Fibroblast of skin of right quadriceps (primary cell): ENCODE measurements at regions not wholly inside any gene's neighbourhood (a gene's known extent, or its start where the extent isn't known, plus 50 kb on each side); places are given as distances from the start of the nearest gene placed in this dataset.

Source experiments
- DNase-seq: peaks from one replicate; pipeline ENCODE4 v3.0.0-alpha.2; 2013

DNA sequence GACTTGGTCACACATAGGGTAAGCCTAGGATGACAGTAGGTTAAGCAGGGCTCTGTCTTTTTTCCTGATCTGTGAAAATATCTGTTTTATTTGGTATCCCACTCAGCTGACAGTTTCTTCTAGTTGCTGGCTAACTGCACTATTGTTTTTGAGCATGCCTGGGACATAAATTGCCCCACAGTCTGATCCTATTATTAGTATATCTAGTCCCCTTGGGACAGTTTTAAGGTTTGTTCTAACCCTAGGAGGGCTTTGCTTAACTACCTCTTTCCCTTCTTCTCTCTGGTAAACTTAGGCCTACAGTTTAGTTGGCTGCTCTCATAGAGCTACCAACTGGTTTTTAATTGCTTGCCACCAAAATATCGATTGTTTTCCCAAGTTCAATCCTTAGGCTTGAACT is 446.6 kb downstream of the ARHGEF28 start:
- no peak for DNase-seq

DNA sequence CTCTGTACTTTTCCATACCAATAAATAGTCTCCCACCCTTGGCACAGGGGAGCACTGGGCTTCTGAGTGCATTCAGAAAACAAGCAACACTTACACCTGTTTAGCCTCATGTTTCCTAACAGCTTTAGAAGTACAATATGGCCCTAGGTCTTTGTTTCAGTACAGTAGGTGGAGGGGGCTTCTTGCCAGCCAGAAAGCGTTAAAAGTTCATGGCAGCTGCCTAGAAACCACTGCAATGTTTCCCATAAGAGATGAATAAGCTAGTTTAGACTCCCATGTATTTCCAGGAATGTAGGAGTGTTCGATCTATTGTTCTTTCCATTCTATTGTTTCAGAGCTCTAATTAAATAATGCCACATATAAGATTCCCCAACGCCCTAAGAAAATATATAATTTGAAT is 444.8 kb downstream of the ARHGEF28 start:
- DNase-seq: no peak

DNA sequence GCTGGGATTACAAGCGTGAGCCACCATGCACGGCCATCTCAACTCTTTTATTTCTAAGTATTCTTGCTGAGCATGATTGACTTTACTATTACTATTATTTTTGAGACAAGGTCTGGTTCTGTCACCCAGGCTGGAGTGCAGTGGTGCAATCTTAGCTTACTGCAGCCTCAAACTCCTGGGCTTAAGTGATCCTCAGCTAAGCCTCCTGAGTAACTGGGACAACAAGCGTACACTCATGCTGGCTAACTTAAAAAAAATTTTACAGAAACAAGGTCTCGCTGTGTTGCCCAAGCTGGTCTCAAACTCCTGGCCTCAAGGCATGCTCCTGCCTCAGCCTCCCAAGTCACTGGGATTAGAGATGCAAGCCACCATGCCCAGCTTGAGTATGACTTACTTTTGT is 443.7 kb downstream of the ARHGEF28 start:
- no peak for DNase-seq

DNA sequence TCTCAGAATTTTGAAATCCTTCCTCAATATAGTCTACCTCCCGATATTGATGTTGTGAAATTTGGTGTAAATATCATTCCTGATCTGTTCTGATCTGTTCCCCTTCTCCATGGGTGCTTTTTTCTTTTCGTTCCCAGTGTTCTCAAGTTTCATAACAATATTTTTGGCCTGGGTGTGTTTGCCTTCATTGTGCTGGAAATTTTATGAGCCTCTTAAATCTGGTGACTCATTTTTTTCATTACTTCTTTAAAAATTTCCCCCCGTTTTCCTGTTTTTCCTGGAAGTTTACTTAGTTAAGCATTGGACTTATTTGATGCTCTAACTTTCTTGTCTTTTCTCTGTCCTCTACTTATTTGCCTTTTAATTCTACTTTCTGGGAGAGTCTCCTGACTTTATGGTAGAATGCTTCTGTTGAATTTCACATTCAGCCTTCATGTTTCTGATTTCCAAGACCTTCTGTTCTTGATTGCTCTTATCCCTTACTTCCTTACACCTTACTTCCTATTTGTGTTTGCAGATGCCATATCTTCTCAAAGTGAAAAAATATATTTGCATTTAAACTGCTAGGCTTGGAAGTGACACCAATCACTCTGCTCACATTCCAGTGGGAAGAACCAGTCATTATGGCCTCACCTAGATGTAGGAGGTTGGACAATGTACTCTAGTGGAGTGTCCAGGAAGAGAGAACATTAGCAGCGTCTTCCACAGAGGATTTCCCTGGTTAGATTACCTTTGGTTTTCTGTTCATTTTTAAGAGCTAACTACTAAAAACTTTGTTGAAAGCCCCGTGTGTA is 441.9 kb downstream of the ARHGEF28 start:
- no peak for DNase-seq

DNA sequence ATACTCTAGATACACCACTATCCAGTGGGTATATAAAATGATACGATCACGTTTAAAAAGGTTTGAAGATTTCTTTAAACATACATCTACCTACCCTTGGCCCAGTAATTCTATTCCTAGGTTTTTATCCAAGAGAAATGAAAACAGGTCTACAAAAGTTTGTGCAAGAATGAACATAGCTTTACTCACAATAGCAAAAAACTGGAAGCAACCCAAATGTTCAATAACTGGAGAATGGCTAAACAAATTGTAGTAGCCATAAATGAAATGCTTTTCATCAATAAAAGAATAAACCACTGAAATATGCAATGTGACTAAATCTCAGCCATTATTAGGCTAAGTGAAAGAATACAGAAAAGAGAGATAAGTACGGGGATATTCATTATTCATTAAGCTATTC is 438.9 kb downstream of the ARHGEF28 start:
- no peak for DNase-seq

DNA sequence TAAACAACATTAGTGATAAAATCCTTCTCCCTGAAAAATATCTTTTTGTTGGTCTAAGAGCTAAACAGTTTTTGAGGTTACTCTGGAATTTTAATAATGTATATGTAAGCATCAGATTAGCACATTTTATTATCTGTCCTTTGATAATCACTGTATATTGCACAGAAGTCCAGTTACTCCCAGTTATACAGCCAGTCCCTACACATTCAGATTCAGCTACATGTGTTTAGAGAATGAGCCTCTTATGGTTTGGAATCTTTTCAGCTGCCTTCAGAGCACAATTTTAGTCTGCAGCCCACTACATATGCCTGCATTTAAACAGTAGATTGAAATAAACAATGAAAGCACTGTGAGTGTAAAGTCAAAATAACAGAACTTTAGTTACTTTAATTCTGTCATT is 438.2 kb downstream of the ARHGEF28 start:
- DNase-seq: no peak

DNA sequence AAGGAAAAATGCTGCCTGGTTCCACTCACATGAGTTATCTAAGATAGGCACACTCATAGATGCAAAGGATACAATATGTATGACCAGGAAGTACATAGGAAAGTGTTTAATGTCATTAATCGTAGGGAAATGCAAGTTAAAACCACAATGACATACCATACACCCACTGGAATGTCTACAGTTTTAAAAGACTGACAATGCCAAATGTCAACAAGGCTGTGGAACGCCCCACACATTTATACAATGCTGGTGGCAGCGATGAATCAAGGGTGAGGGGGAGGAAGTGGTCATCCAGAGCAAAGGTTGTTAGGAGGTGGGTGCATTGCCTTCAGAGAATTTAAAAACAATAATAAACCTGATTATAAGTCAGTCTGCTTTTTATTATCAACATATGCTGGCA is 437.8 kb downstream of the ARHGEF28 start:
- peak; percentile 93 for DNase-seq

DNA sequence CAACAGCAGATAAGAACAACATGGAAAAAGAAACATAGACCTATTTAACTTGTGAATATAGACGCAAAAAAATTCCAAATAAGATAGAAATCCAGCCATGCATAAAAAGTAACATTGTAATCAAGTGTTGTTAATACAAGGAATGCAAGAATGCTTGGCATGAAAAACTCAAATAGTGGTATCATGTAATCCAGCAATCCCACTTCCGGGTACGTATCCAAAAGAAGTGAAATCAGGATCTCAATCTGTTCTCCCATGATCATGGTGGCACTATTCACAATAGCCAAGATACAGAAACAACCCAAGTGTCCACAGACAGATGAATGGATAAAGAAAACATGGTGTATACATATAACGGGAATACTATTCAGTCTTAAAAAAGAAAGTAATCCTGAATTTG is 437.4 kb downstream of the ARHGEF28 start:
- DNase-seq: no peak

DNA sequence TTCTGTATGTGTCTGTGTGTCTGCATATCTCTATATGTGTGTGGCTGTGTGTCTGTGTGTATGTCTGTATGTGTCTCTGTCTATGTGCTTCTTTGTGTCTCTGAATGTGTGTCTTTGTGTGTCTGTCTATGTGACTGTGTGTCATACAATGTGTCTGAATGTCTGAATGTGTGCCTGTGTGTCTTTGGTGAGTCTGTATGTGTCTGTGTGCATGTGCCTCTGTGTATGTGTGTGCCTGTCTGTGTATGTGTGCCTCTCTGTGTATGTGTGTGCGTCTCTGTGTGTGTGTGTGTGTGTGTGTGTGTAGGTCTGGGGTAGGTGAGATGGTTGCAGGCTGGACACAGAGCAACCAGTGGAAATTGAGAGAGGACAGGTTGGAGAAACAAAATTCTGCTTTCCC is 435.3 kb downstream of the ARHGEF28 start:
- no peak for DNase-seq

DNA sequence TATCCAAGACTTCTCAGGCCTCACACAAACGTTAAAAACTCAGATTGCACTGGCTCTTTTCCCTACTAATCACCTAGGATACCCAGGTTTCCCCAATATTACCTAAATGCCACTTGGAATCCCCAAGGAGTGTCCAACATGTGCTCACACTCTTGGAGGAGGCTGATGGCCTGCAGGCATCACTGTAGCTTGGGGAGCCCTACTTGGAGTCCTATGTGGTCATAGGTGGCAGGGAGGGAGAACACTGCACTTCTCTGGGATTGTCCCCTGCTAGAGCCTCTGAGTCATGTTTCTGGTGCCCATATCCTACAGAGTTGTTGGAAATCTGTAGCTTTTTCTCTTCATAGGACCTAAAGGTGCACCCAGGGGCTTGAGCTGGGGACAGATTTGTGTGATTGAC is 433.7 kb downstream of the ARHGEF28 start:
- no peak for DNase-seq

DNA sequence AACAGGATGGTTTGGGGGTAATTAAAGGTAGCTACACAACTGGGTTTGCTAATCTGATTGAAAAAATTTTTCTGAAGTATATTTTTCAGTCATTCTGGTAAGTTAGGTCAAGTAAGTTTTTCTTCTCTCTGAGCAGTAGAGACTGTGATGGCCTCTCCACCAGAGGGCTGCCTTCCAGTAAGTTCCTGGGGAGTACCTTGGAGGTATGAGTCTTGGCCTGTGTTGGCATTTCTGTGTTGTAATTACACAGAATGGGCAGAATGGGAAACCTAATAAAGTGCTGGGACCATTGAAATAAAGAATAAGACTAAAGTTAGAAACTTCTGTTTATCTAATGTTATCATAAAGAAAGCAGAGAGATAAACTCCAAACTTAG is 430.8 kb downstream of the ARHGEF28 start:
- no peak for DNase-seq

DNA sequence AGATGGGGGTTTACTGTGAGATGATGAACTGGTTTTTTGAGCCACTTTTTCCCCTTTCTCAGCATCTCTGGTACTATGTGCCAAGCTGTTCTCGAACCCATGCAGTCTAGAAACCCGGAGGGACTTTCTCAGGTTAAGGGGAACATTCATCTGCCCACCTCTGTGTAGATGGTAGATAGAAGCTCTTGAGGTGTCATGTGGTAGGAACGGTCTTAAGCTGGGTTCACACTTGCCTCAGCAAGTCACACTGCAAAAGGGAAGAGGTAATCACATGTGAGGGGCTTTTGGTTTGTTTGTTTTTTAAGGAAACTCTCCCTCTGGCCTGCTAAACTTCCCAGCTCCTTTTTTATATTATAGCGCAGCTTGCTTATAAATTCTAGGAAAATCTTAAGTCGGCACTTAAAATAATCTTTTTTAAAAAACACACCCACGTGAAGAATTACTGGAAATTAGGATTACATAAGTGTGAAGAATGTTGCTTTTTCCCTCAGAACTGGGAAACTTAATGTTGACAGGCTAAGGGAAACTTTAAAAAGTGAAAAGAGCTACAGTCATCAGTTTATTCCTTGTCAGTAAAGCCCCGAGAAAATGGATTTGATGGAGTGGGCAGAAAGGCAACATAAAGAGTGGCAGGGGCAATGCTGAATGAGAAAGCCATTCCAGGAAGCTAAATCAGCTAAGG is 430.3 kb downstream of the ARHGEF28 start:
- no peak for DNase-seq

DNA sequence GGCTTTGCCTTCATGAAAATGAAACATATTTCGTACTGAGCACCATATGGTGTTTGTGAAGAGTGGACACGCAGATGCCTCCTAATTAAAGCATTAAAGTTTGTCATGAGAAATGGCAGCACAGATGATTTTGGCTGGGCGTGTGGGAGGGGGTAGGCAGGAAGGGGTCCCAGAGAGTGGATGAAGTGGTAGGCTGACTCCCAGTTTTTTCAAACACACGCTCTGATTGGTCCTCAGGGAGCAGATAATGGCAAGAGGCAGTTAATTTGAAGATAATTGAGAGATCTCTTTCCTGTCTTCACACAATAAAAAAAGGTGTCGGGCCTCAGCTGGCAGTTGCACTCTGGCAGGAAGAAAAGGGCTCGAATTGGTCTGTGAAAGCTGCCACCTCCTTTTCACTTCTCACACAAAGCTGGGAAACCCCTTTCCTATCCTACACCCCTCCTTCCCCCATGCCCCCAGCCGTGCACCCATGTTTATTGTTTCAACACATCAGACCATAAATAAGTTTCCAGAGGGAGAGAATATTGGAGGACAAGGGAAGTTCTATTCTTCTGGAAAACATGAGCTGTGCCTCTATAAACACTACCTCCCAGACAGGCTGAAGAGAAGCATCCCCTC is 429.6 kb downstream of the ARHGEF28 start:
- no peak for DNase-seq

DNA sequence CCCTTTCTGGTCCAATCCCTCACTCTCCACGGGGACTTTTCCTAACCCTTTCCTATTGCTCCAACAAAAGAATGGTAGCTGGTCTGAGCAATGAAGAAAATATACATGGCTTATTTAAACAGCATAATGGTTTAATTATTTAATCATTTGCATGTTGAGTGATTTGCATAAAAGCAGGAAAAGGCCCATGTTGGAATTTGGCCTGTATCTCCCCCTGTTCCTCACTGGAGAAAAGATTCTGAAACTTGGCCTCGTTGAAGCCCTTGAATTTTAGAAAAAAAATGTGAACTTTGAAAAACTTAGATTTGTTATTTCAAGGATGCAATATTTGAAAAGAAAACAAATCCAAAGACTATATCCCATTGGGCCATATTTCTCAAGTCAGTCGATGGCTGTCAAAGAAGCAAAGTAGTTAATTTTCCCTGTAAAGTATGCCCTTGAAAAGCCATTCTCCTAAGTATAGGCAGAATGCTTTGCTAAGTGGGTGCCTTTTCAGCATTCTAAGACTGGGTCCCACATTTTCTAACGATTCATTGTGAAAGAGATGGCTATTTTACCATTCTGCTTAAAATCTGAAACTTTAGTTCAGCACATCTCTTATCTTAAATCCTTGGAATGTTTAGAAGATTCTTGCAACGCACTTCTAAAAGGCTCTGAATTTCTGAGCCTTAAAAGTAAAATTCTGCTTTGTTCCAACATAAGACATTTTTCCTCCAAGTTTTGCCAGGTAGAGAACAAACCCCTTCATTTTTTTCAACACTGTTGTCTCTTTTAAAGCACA is 428.8 kb downstream of the ARHGEF28 start:
- peak; percentile 26 for DNase-seq

DNA sequence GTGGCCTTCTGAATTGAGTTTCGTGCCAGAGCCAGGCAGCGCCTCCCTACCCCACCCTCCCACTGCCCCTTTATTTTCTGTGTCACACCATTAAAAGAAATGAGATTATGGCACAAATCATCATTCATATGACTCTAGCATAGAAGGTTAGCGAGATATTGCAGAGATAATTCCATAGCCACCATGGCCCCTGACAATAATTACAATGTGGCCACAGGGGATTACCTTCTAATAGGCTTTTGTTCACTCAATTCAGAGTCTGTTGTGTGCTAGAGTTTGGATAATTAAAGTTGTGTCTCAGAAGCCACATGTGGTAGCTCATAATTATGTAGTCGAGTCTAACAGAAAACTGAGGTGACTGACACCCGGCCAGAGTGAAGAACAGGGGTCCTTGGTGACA is 428.1 kb downstream of the ARHGEF28 start:
- DNase-seq: no peak

DNA sequence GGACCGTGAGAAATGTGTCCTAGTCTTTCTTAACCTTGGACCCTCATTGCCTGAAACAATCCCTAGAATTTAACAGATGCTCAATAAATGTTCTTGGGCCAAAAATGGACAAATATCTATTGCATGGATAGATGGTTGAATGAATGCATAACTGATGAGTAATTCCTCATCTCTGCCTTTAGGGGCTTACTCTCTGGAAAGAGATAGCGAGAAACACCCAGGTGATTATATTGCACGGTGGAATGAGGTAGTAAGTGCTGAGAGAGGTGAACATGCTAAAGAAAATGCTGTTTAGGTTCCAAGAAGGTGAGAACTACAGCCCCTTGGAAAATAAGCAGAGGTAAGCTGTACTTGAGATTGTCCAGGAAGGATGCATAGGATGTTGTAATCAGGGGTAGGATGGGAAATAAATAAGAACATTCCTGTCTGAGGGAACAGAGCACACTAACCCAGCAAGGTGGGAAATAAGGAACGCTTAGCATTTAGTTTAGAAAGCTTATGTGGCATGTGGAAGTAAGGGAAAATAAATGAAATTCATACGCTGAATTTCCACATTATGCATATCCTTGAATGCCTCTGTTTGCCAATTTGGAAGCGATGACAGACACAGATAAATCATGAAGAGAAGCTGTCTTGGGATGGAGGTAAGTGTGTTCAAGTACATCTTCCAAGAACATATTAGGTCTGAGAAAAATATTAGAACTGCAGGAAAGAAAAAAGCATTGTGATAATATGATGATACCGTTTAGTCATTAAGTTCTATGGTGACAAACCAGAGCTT is 426.6 kb downstream of the ARHGEF28 start:
- DNase-seq: no peak

DNA sequence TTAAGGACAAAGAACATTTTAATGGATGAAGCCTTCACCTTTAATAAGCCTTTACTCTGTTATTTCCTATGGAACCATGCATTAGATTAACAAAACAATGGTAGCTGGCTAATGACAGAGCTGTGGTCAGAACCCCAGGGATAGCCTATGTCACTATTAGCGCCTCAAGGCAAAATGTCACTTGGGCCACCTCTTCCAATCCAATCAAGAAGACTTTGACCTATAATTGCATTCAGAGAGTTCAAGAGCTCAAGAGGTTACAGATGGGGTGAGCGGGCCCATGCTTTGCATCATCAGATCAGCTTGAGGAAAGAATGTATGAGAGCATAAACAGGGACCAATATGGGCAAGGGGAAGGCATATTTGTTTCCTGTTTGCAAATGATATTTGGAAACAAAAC is 425.1 kb downstream of the ARHGEF28 start:
- no peak for DNase-seq

DNA sequence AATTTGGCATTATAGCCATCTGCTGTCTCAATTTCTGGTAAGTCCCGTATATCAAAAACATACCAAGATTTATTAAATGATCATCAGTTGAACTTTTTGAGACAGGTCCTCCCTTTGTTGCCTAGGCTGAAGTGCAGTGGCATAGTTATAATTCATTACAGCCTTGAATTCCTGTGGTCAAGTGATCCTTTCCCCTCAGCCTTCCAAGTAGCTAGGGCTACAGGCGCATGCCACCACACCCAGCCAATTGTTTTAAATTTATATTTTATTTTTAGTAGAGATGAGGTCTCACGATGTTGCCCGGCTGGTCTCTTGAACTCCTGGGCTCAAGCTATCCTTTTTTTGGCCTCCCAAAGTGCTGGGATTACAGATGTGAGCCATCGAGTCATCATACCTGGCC is 418.9 kb downstream of the ARHGEF28 start:
- no peak for DNase-seq

DNA sequence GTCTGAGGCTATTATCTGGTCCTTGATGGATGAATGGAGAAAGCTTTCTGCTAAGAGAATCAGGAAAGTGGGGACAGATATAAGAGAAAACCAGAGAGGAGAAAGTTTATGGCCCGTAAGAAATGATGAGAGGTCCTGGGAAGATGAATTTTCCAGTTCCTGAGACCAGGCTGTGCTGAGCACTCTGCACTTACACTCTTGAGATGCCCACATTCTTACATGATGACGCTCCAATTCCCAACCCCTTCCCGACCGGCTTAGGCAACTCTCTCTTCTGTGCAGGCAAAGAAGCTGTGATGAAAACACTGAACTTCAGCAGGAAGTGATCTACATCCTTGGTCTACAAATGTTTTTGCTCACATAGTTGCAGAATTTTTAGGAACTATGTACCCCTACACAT is 417.0 kb downstream of the ARHGEF28 start:
- peak; percentile 82 for DNase-seq

DNA sequence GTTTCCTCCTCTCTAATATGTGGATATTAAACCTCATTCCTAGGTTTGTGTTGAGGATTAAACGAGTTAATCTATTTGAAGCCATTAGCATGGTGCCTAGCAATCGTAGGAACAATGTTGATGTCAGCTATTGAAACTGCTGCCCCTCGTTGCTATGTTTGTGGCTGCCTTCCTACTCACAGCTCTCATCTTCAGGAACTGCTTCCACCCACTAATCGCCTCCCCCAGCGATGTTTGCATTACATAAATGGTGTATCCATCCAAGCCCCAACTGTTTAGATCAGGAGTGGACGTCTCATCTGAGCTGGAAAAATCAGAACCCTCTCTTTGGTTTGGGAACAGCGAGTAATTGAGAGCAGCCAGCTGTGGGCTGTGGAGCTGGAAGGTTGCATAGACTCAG is 416.6 kb downstream of the ARHGEF28 start:
- DNase-seq: no peak

DNA sequence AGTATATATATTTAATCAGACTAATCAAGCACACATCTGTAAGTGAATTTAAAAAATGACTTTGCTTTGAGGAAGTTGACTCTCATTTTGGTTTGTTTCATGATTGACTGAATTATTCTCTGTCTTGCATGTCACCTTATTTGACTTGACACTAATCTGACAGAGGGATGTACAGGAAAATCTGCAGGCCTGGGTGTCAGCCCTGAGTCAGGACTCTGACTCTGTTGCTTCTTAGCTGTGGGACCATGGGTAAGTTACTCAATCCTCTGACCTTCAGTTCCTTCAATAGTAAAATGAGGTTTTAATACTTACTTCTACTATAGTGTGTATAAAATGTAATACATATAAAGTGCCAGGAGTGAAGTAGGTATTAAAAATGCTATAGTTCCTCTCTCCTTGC is 415.9 kb downstream of the ARHGEF28 start:
- no peak for DNase-seq

DNA sequence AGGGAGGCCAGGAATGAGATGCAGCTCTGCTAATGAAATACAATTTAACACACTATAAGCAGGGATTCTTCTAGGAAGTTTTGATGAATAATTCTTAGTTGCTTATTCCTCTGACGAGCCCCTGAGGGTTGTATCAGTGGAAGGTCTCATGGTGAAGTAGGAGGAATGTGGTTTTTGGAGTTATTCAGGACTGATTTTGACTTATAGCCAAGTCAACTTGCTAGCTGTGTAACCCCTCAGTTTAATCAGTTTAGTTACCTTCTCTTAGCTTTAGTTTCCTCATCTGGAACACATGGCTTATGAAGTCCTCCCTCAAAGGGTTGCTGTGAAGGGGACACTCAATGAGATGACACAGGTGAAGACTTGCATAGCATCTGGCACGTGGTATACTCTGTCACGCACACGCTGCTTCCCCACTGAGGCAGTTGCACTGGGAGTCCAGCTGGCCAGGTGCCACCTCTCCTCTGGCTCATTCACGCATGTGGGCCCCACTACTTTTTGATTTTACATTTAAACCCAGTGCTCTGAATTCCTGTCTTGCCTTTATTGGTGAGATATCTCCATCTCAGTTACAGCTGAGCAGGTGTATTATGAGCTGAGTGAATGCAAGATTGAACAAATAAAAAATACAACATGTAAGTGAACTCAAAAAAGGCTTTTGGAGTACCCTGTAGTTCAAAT is 415.0 kb downstream of the ARHGEF28 start:
- peak; percentile 34 for DNase-seq
